ENCODE measurements at regions not wholly inside any gene's neighbourhood (a gene's known extent, or its start where the extent isn't known, plus 50 kb on each side); places are given as distances from the start of the nearest gene placed in this dataset.
"Not testable (repeated sequence)": the region's sequence is repeated elsewhere in the genome, so short reads cannot be mapped to it uniquely, and the experiment has no call there.

DNA sequence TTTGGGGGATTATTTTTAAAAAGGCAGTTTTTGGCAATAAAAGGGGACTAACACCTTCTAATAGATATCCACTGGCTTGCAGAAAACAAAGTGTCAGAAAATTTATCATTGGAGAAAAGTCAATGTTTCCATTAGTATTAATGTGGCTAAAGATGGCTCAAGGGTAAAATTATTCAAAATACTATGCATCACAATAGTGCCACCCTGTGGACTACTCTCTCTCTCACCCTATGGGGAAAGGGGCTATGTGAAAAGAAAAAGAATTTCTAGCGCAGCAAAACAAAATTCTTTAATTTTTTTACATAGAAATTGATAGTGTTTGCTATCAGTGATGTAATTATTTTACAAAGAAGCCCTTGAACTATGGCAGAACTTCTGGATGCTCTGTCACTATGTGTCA is 856.5 kb downstream of the KCNJ18 start:
- TF ChIP-seq, protein P1, sequence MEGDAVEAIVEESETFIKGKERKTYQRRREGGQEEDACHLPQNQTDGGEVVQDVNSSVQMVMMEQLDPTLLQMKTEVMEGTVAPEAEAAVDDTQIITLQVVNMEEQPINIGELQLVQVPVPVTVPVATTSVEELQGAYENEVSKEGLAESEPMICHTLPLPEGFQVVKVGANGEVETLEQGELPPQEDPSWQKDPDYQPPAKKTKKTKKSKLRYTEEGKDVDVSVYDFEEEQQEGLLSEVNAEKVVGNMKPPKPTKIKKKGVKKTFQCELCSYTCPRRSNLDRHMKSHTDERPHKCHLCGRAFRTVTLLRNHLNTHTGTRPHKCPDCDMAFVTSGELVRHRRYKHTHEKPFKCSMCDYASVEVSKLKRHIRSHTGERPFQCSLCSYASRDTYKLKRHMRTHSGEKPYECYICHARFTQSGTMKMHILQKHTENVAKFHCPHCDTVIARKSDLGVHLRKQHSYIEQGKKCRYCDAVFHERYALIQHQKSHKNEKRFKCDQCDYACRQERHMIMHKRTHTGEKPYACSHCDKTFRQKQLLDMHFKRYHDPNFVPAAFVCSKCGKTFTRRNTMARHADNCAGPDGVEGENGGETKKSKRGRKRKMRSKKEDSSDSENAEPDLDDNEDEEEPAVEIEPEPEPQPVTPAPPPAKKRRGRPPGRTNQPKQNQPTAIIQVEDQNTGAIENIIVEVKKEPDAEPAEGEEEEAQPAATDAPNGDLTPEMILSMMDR (IDR thresholded peaks at IDR 0.05) = not testable (repeated sequence)
- TF ChIP-seq POLR2AphosphoS5 (IDR thresholded peaks at IDR 0.05; ENCODE audit: insufficient read depth in 1 of 2, low read depth in 1 of 2) = not testable (repeated sequence)

Measured in vagina (tissue), 2 donors.